ENCODE measurements at regions not wholly inside any gene's neighbourhood (a gene's known extent, or its start where the extent isn't known, plus 50 kb on each side); places are given as distances from the start of the nearest gene placed in this dataset.

DNA sequence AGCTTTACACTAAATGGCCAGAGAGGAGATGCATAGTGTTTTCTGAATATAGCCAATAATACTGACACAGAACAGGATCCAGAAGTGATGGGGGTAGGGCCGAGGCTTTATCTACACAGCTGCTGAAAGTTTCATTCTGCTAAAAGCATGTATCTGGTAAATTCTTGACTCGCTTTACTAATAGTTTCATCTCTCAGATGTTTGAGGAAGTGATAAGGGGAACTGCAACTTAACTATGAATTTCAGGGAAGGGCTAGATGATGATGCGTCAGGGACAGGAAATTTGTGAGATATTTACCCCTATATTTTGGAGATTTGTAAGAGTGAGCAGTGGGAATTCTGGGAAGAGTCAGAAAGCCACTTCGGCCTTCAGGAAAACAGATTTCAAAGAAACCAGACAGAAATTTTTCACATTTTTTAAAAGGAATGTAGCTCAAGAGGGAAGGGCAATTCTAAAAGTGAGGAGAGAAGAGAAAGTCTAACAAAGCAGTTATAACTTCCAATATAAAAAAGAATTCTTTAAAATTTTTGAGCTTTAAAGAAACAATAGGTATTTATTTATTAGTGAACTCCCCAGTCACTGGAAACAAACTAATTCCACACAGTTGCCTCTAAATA lies 243.1 kb downstream of the BCAT1 start:
- BruUV-seq (replicated peaks): no TSS peak
- TF ChIP-seq USF2 (IDR thresholded peaks at IDR 0.05; ENCODE audit: low read depth, low read length) (no peak), BHLHE40 (IDR thresholded peaks at IDR 0.05; ENCODE audit: low read depth, low read length) (no peak), RFX5 (IDR thresholded peaks at IDR 0.05; ENCODE audit: low read depth, low read length) (no peak), CEBPB (IDR thresholded peaks at IDR 0.05; ENCODE audit: low read depth, low read length) (no peak), SMC3 (IDR thresholded peaks at IDR 0.05; ENCODE audit: low read depth, low read length) (no peak), MXI1 (IDR thresholded peaks at IDR 0.05; ENCODE audit: borderline replicate concordance, low read depth, low read length) (no peak), RAD21 (IDR thresholded peaks at IDR 0.05; ENCODE audit: low read length) (no peak), NFE2L2 (IDR thresholded peaks at IDR 0.05; ENCODE audit: low read depth, low read length) (no peak)
- TF ChIP-seq, protein P1, sequence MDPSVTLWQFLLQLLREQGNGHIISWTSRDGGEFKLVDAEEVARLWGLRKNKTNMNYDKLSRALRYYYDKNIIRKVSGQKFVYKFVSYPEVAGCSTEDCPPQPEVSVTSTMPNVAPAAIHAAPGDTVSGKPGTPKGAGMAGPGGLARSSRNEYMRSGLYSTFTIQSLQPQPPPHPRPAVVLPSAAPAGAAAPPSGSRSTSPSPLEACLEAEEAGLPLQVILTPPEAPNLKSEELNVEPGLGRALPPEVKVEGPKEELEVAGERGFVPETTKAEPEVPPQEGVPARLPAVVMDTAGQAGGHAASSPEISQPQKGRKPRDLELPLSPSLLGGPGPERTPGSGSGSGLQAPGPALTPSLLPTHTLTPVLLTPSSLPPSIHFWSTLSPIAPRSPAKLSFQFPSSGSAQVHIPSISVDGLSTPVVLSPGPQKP (IDR thresholded peaks at IDR 0.05; ENCODE audit: borderline replicate concordance, low read depth, low read length): no peak
- no peaks in the 10 kb centered on the region for H3K79me1 ChIP-seq (ENCODE audit: low read depth in 1 of 2, low read length in 2 of 2)
- H2BK15ac ChIP-seq (ENCODE audit: low read depth, low read length): no peak overlapping the region
- H2AFZ ChIP-seq (replicated peaks; ENCODE audit: low read length, poor library complexity): no peak overlapping the region
- no peak overlapping the region for H3K27ac ChIP-seq (ENCODE audit: insufficient read depth, low read length)
- no peak overlapping the region for H2BK20ac ChIP-seq (ENCODE audit: low read depth, low read length)
- no peak overlapping the region for H4K91ac ChIP-seq (ENCODE audit: insufficient read depth, low read depth, low read length)
- intact Hi-C loops (cut with micrococcal nuclease) (no loop called here), in situ Hi-C loops (cut with MboI; ENCODE audit: low sequenced_read_pairs) (no loop called here), dilution Hi-C loops (cut with HindIII; ENCODE audit: low sequenced_read_pairs, unreplicated experiment) (no loop called here)
- no peak overlapping the region; the same call in 1 of the 2 replicates for H3K18ac ChIP-seq (ENCODE audit: low read depth, low read length)
- no peaks in the 10 kb centered on the region; the same call in 1 of the 2 replicates for H3K4me1 ChIP-seq (ENCODE audit: control insufficient read depth, insufficient read depth, low read length)
- H3K14ac ChIP-seq (replicated peaks; ENCODE audit: low read depth, low read length): no peak overlapping the region
- H4K8ac ChIP-seq (ENCODE audit: low read depth in 2 of 2, low read length in 2 of 2): peak overlapping the region in 1 of 2 experiments; percentile 26; a peak in 2 of 4 replicates
- DNase-seq (peak; percentile 29), ATAC-seq (ENCODE audit: low read depth) (peak; percentile 72)
- H3K27me3 ChIP-seq (ENCODE audit: control insufficient read depth, insufficient read depth, low read length): no peaks in the 10 kb centered on the region
- CTCF ChIA-PET: no interaction called here
- no peak overlapping the region for H3K23ac ChIP-seq (ENCODE audit: low read depth, low read length)
- POLR2A ChIA-PET (ENCODE audit: unreplicated experiment): interaction anchor here (0.6 kb wide), 2 partner anchors 10 to 343 kb away, joined by 3 to 8 read pairs; no protein-coding TSS in a partner anchor
- H3K4me3 ChIP-seq (ENCODE audit: insufficient read depth, low read depth, low read length): no peak overlapping the region
- no peak overlapping the region for H2BK5ac ChIP-seq (ENCODE audit: low read depth, low read length, poor library complexity, severe bottlenecking)
- no peak overlapping the region for H3K56ac ChIP-seq (ENCODE audit: extremely low read depth, insufficient read depth, low read length)
- H3K4ac ChIP-seq (ENCODE audit: low read depth, low read length): no peak overlapping the region
- no peaks in the 10 kb centered on the region for H4K20me1 ChIP-seq (ENCODE audit: insufficient read depth, low read length)
- no peak overlapping the region; the same call in 1 of the 2 replicates for H3K9ac ChIP-seq (ENCODE audit: low read depth, low read length)
- no peaks in the 10 kb centered on the region for H3K36me3 ChIP-seq (ENCODE audit: control insufficient read depth, insufficient read depth, low read length)
- no CpG with 5 or more reads among the region's 4 CpGs for WGBS, 2 experiments (ENCODE audit: extremely low coverage in 2 of 2, insufficient read length in 1 of 2)
- no peaks in the 10 kb centered on the region for H3K9me3 ChIP-seq (ENCODE audit: control insufficient read depth, insufficient read depth, low read length)
- no peak overlapping the region for H2AK5ac ChIP-seq (ENCODE audit: low read depth, low read length)
- no peaks in the 10 kb centered on the region for H3K9me1 ChIP-seq (ENCODE audit: insufficient read depth, low read length)
- no peak overlapping the region for H2AK9ac ChIP-seq (replicated peaks; ENCODE audit: low read depth, low read length, poor library complexity)
- H2BK120ac ChIP-seq (ENCODE audit: low read depth, low read length): no peak overlapping the region
- peak overlapping the region; percentile 36; the same call in 1 of the 2 replicates for H3K4me2 ChIP-seq (ENCODE audit: low read depth, low read length)
- no peak overlapping the region for H4K5ac ChIP-seq (ENCODE audit: low read depth, low read length)

Data from IMR-90 (cell line).